MM.1S (cell line): ENCODE measurements at regions not wholly inside any gene's neighbourhood (a gene's known extent, or its start where the extent isn't known, plus 50 kb on each side); places are given as distances from the start of the nearest gene placed in this dataset.

Source experiments
- CTCF ChIP-seq: fragments of 300-600 bp; sonication (generic); IDR thresholded peaks from 2 replicates; pipeline ENCODE4 v1.5.1; 2016; ENCODE audit warnings: antibody characterized with exemption, low read length, mixed read lengths
- EZH2 ChIP-seq: fragments of 300-600 bp; sonication (generic); optimal IDR thresholded peaks from 2 replicates; pipeline ENCODE3; 2017; ENCODE audit warnings: low read depth, mild to moderate bottlenecking, antibody characterized with exemption, low read length, mixed read lengths

- TF ChIP-seq CTCF (no peak), EZH2 (no peak)
These were observed 265.9 kb upstream of the GK2 start for GRCh38 chr4:79673898-79674297.
